ENCODE measurements at regions not wholly inside any gene's neighbourhood (a gene's known extent, or its start where the extent isn't known, plus 50 kb on each side); places are given as distances from the start of the nearest gene placed in this dataset.

DNA sequence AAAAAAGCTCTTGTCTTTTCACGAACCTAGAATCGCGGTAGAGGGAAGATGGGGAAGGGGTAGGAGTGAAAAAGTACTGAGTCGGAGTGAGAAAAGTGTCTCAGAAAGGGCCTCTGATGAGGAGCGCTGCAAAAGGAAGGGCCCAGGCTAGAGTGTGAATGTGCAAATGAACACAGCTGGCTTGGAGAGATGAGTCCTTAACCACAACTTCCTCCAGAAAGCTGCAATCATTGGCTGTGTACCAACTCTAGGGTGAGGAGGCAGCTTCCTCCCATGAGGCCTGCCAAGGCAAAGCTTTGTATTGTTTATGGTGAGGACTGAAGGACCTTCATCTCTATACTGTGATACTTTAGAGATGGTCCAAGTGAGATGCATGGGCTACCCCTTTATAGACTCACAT is 566.9 kb upstream of the ANO5 start:
- no peak for DNase-seq
- Histone ChIP-seq H3K4me3 (ENCODE audit: insufficient read depth, low read depth, low read length) (no peak overlapping the region), H3K27me3 (ENCODE audit: control insufficient read depth, insufficient read depth, low read length) (no peaks in the 10 kb centered on the region), H3K36me3 (replicated peaks; ENCODE audit: control insufficient read depth, insufficient read depth, low read length) (no peaks in the 10 kb centered on the region)

DNA sequence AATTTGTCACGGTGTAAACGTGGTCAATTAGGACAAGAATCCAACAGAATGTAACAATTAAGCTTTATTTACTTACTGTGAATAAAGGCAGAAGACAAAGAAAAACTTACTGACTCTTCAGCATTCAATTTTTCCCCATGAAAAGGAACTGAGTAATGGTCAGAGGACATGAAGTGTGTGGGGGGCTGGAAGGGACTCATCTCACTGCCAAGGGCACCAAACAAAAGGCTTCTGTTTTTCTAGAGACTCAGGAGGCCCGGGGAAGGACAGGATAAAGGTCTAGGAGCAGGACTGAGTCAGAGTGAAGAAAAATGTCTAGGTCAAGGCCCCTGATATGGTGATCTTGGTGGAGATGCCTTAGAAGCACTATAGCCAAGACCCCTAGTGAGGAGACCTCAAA is 564.2 kb upstream of the ANO5 start:
- no peaks in the 10 kb centered on the region for H3K36me3 ChIP-seq (replicated peaks; ENCODE audit: control insufficient read depth, insufficient read depth, low read length)
- H3K4me3 ChIP-seq (ENCODE audit: insufficient read depth, low read depth, low read length), result no peak overlapping the region
- DNase-seq, result no peak
- no peaks in the 10 kb centered on the region for H3K27me3 ChIP-seq (ENCODE audit: control insufficient read depth, insufficient read depth, low read length)

DNA sequence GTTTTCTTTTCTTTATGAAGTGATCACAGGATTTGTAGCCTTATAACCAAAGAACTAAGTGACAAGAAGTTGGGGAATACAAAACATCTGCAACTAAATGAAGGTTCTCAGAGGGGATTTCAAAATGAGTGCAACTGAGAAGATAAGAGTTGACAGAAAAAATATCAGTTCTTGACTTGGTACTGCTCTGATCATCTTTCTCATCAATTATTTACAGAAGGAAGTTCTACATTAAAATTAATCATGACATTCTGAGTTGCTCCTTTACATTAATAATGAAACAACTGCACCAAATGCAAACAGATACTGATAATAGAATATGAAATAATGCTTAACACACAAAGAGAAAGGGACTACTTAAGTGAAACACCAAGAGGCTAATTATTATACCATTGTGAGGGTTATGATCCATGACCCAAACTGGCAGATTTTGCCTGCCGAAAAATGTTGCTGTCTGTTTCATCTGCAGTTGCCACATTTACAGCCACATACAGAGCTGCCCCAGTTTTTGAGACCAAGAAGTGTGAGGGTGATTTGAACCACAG is 561.9 kb upstream of the ANO5 start:
- H3K4me3 ChIP-seq (ENCODE audit: insufficient read depth, low read depth, low read length), result no peak overlapping the region
- DNase-seq, result no peak
- H3K27me3 ChIP-seq (ENCODE audit: control insufficient read depth, insufficient read depth, low read length), result no peaks in the 10 kb centered on the region
- H3K36me3 ChIP-seq (replicated peaks; ENCODE audit: control insufficient read depth, insufficient read depth, low read length), result no peaks in the 10 kb centered on the region

DNA sequence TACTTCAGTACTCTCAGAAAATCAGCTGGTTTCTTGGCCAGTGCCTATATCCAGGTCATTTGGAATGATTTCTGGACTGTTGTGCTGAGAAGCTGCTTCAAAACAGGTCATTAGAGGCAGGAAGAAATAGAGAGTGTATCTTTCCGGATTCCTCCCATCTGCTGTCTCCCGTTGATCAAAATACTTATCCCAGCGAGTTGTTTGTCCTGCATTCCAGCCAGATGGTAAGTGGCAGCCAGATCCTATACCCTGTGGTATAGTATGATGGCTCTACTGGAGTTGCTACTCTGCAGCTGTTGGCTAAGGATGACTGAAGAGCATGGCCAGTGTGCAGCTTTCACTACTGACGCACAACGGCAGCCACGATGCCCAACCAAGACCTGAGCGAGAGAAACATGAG is 560.9 kb upstream of the ANO5 start:
- H3K4me3 ChIP-seq (ENCODE audit: insufficient read depth, low read depth, low read length), result no peak overlapping the region
- no peaks in the 10 kb centered on the region for H3K36me3 ChIP-seq (replicated peaks; ENCODE audit: control insufficient read depth, insufficient read depth, low read length)
- DNase-seq, result no peak

DNA sequence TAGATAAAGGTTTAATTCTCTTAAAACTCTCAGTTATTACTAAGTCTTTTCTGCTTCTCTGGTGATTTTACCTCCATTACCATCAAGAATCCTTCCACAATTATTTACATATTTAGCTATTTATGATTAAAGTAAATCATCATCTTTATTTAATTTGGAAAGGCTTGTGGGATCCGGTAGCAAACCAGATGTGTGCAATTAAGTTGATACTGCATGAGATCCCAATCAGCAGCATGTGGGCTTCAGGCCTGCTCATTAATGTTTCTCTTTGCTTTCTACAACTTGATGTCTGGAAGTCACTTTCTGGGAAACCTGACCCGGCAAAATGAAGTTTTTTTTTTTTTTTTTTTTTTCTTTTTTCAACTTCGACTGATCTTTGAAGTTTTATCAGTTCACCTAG is 558.4 kb upstream of the ANO5 start:
- H3K27me3 ChIP-seq (ENCODE audit: control insufficient read depth, insufficient read depth, low read length), result no peaks in the 10 kb centered on the region
- no peak overlapping the region for H3K4me3 ChIP-seq (ENCODE audit: insufficient read depth, low read depth, low read length)
- DNase-seq, result no peak
- H3K36me3 ChIP-seq (replicated peaks; ENCODE audit: control insufficient read depth, insufficient read depth, low read length), result no peaks in the 10 kb centered on the region

More for the DNA sequence above, 560.9 kb upstream of the ANO5 start:
- no peaks in the 10 kb centered on the region for H3K27me3 ChIP-seq (ENCODE audit: control insufficient read depth, insufficient read depth, low read length)

DNA sequence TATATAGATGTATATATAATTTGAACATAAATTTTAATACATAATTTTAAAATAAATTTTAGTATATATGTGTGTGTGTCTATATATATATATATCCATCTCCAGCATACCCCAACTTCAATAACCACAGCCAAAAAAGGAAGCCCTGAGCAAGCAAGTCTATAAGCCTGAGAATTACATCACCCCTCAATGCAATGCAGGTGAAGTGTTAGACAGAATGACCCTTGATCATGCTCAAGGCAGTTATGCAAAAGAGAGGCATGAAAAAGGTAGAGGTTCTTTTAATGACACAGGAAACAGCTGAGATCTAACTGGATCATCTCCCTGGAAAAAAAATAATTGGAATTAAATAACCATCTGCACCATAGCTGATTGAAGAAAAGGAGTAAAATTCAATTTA is 557.9 kb upstream of the ANO5 start:
- no peak for DNase-seq
- no peak overlapping the region for H3K4me3 ChIP-seq (ENCODE audit: insufficient read depth, low read depth, low read length)

DNA sequence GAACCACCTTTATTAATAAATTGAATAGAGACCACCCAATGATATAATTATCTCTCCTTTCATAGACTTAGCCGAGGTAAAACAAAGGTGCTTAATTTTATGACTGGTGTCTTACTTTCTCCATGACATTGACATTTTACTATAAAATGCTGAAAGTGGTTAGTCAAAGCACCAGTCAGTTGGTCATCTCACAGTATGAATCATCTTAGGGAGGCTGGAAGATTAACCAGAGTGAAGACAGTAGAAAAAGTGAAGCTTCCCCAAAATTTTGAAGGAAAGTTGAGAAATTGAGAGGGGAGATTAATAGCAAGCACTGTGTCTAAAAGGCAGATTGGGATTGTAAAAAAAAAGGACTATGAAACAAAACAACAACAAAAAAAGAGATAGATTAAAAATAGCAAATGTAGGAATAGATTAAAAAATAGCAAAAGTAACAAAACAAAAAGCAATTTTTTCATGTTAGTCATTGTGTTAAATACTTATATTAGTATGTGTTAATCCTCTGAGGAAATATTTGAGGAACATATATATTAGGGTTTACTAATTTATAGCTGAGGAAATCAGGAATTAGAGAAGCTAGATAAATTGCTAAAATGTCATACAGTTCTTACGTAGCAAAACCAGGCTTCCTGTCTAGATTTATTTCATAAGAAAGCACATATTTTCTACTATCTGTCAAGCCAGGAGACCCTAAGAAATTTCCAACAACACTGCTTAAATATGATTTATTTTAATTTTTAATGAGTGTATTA is 557.3 kb upstream of the ANO5 start:
- H3K4me3 ChIP-seq (ENCODE audit: insufficient read depth, low read depth, low read length), result no peak overlapping the region
- no peaks in the 10 kb centered on the region for H3K27me3 ChIP-seq (ENCODE audit: control insufficient read depth, insufficient read depth, low read length)
- no peak for DNase-seq
- no peaks in the 10 kb centered on the region for H3K36me3 ChIP-seq (replicated peaks; ENCODE audit: control insufficient read depth, insufficient read depth, low read length)

More for the DNA sequence above, 557.9 kb upstream of the ANO5 start:
- no peaks in the 10 kb centered on the region for H3K27me3 ChIP-seq (ENCODE audit: control insufficient read depth, insufficient read depth, low read length)
- H3K36me3 ChIP-seq (replicated peaks; ENCODE audit: control insufficient read depth, insufficient read depth, low read length), result no peaks in the 10 kb centered on the region

DNA sequence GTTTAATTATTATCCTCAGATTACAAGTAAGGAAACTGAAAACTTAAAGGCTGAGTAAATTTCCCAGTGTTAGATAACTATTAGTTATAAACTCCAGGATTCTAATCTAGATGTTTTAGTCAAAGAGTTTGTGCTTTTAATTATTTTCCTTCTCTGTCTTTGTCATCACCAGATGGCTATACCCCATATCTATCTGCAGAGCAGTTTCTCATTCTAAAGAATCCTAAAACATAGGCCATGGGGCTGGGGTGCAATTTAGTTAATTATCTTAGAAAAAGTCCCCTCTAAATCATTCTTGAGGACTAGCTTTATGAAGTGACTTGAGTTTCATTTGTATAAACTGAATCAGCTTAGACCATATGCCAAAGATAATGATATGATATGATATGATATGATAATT is 556.3 kb upstream of the ANO5 start:
- H3K4me3 ChIP-seq (ENCODE audit: insufficient read depth, low read depth, low read length), result no peak overlapping the region
- DNase-seq, result no peak

DNA sequence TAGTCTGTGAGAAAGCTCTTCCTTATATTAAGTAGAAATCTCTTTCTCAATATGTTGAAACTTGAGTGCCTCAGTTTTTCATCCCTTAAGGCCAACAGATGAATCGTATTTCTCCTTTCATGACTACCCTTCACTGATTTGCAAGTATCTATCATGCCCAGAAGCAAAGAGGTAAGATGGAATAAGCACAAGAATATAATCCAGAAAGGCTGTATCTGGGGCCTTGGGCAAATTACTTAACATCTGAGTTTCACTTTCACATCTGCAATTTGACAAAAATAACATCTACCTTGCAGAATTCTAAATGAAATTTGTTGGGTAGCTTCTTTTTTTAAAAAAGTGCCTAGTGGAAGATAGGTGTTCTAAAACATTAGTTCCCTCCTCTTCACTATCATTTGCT is 552.4 kb upstream of the ANO5 start:
- Histone ChIP-seq H3K4me3 (ENCODE audit: insufficient read depth, low read depth, low read length) (no peak overlapping the region), H3K36me3 (replicated peaks; ENCODE audit: control insufficient read depth, insufficient read depth, low read length) (no peaks in the 10 kb centered on the region), H3K27me3 (ENCODE audit: control insufficient read depth, insufficient read depth, low read length) (no peaks in the 10 kb centered on the region)
- no peak for DNase-seq

More for the DNA sequence above, 556.3 kb upstream of the ANO5 start:
- H3K36me3 ChIP-seq (replicated peaks; ENCODE audit: control insufficient read depth, insufficient read depth, low read length), result no peaks in the 10 kb centered on the region
- H3K27me3 ChIP-seq (ENCODE audit: control insufficient read depth, insufficient read depth, low read length), result no peaks in the 10 kb centered on the region

DNA sequence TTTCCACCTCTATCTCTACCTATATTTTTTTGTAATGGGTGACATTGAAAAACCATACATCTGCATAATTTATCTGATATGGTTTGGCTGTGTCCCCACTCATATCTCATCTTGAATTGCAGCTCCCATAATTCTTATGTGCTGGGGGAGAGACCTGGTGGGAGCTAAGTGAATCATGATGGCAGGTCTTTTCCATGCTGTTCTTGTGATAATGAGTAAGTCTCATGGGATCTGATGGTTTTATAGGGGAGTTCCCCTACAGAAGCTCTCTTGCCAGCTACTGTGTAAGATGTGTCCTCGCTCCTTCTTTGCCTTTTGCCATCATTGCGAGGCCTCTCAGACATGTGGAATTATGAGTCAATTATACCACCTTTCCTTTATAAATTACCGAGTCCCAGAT is 551.0 kb upstream of the ANO5 start:
- no peaks in the 10 kb centered on the region for H3K27me3 ChIP-seq (ENCODE audit: control insufficient read depth, insufficient read depth, low read length)
- no peaks in the 10 kb centered on the region for H3K36me3 ChIP-seq (replicated peaks; ENCODE audit: control insufficient read depth, insufficient read depth, low read length)
- no peak overlapping the region for H3K4me3 ChIP-seq (ENCODE audit: insufficient read depth, low read depth, low read length)
- DNase-seq, result no peak

DNA sequence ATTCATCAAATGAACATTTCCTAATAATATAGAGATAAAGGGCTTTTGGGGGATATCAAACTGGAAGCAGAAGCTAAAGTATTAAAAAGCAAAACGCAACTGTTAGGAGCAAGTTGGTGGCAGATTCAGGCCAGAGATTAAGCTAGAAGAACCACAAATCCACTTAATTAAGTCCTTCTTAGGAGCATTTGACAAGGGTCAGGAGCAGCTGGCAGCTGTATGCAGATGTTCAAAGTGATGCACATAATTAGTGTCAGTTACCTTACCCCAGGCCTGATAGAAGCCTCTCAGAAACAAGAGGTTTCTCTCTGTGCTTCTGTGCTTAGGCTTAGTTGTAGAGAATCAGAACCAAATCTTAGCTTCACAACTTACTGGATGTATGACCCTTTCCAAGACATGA is 546.5 kb upstream of the ANO5 start:
- Histone ChIP-seq H3K36me3 (replicated peaks; ENCODE audit: control insufficient read depth, insufficient read depth, low read length) (no peaks in the 10 kb centered on the region), H3K27me3 (ENCODE audit: control insufficient read depth, insufficient read depth, low read length) (no peaks in the 10 kb centered on the region), H3K4me3 (ENCODE audit: insufficient read depth, low read depth, low read length) (no peak overlapping the region)
- DNase-seq, result no peak

DNA sequence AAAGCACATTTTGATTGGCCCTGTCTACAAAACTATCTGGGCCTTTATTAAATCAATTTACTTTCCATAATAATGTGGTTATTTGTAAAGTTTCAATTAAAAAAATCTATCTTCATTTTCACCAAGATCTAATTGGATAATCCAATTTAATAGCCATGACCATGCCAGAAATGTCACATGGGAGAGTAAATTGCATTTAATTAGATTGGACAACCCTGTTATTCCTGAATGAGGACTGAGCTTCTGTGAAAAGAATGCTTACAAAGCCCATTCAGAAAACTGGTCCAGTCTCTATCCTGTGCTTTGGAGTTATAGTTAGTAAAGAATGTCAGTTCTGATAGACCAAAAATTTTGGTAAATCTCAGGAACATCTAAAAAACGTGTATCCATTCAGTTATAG is 541.9 kb upstream of the ANO5 start:
- Histone ChIP-seq H3K27me3 (ENCODE audit: control insufficient read depth, insufficient read depth, low read length) (no peaks in the 10 kb centered on the region), H3K36me3 (replicated peaks; ENCODE audit: control insufficient read depth, insufficient read depth, low read length) (no peaks in the 10 kb centered on the region), H3K4me3 (ENCODE audit: insufficient read depth, low read depth, low read length) (no peak overlapping the region)
- DNase-seq, result no peak

DNA sequence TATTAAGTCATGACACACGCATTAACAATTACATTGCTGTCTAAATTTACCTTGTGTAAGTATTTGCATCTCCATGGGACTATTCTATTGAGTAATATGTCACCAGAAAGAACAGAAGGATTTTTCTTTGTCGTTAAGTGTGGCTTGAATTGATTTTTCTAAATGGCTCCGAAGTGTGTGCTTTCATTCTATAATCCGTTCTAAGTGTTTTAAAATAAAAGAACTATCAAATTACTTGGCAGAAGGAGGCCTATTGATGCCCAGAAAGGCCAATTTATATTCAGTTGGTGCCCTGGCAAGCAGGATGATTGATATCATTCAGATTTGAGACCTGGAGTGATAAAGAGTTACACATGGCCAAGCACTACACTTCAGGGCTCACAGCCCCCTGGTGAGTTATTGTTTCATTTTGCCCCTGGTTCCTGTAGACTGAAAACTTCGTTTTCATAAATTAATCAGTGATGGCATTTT is 538.9 kb upstream of the ANO5 start:
- Histone ChIP-seq H3K27me3 (ENCODE audit: control insufficient read depth, insufficient read depth, low read length) (no peaks in the 10 kb centered on the region), H3K36me3 (replicated peaks; ENCODE audit: control insufficient read depth, insufficient read depth, low read length) (no peaks in the 10 kb centered on the region)
- no peak for DNase-seq

DNA sequence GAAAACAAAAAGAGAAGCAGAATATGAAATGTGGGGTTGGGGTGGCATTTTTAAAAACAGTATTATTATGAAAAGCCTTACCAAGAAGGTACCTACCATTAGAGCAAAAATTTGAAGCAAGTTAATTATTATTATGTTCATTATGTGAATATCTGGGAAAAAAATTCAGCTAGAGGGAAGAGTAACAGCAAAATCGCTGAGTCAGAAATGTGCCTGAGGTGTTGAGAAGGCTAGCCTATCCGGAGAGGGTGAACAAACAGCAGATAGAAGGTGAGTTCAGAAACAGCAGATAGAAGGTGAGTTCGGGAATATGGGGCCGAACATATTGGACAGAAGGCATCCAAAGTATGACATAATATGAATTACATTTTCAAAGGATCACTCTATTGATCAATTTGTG is 536.8 kb upstream of the ANO5 start:
- DNase-seq, result no peak
- H3K27me3 ChIP-seq (ENCODE audit: control insufficient read depth, insufficient read depth, low read length), result no peaks in the 10 kb centered on the region
- no peak overlapping the region for H3K4me3 ChIP-seq (ENCODE audit: insufficient read depth, low read depth, low read length)
- no peaks in the 10 kb centered on the region for H3K36me3 ChIP-seq (replicated peaks; ENCODE audit: control insufficient read depth, insufficient read depth, low read length)

More for the DNA sequence above, 538.9 kb upstream of the ANO5 start:
- no peak overlapping the region for H3K4me3 ChIP-seq (ENCODE audit: insufficient read depth, low read depth, low read length)

DNA sequence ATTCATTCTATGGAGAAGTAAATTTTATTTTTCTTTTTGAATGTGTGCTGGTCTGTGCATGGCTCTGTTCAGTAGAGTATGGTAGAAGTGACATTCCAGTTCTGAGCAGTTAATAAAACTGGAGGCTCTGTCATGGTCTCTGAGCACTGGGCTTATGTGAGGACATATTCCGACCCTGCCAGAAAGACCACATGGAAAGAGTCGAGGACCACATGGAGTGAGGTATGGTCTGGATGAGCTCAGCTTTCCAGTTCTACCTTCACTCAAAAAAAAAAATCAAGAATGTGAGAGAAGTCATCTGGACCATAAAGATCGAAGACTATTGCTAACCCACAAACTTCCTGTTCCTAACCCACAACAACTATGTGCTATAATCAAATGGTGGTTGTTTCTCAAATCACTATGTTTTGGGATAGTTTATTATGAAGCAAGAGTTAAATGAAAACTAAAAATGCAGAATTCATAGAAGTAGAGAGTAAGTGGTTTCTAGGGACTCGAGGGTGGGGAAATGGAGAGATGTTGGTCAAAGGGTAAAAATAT is 534.2 kb upstream of the ANO5 start:
- H3K27me3 ChIP-seq (ENCODE audit: control insufficient read depth, insufficient read depth, low read length), result no peaks in the 10 kb centered on the region
- no peaks in the 10 kb centered on the region for H3K36me3 ChIP-seq (replicated peaks; ENCODE audit: control insufficient read depth, insufficient read depth, low read length)
- no peak for DNase-seq
- no peak overlapping the region for H3K4me3 ChIP-seq (ENCODE audit: insufficient read depth, low read depth, low read length)
